ENCODE measurements at regions not wholly inside any gene's neighbourhood (a gene's known extent, or its start where the extent isn't known, plus 50 kb on each side); places are given as distances from the start of the nearest gene placed in this dataset.

- CTCF ChIA-PET, result interaction anchor here (0.8 to 2.7 kb wide), 3 partner anchors 17 to 519 kb away, joined by 3 to 13 read pairs (median 4); no protein-coding TSS in a partner anchor
Measured at GRCh38 chr6:151749341-151749740, 58.1 kb upstream of the ESR1 start.

GRCh38 chr6:151753581-151753980 is 53.9 kb upstream of the ESR1 start:
- H3K9me3 ChIP-seq, result no peaks in the 10 kb centered on the region
- ChIA-PET POLR2A (no interaction called here), CTCF (interaction anchor here (1.9 kb wide), 1 partner anchor 12 kb away, joined by 6 read pairs; no protein-coding TSS in a partner anchor)
- no peaks in the 10 kb centered on the region for H3K36me3 ChIP-seq (replicated peaks in 1 of 2; ENCODE audit: control insufficient read depth in 1 of 2, insufficient read depth in 2 of 2, low read length in 1 of 2)
- H3K27me3 ChIP-seq (ENCODE audit: insufficient read depth), result no peaks in the 10 kb centered on the region
- H4K20me1 ChIP-seq (ENCODE audit: insufficient read depth), result no peaks in the 10 kb centered on the region
- H3F3A ChIP-seq (replicated peaks; ENCODE audit: insufficient read depth), result no peaks in the 10 kb centered on the region
- no peak overlapping the region for H3K4me3 ChIP-seq (ENCODE audit: low read depth in 2 of 2, low read length in 1 of 2)
- H3K4me2 ChIP-seq, result no peak overlapping the region
- no peaks in the 10 kb centered on the region for H3K4me1 ChIP-seq (ENCODE audit: control insufficient read depth in 1 of 2, insufficient read depth in 2 of 2, low read depth in 1 of 2, low read length in 1 of 2)
- H2AFZ ChIP-seq (ENCODE audit: low read depth), result no peak overlapping the region
- no peak for TF ChIP-seq CHD2 (IDR thresholded peaks at IDR 0.05; ENCODE audit: low read length, partially characterized antibody)
- no peak for TF ChIP-seq NRF1 (IDR thresholded peaks at IDR 0.05; ENCODE audit: low read depth, low read length)
- TF ChIP-seq GABPA (IDR thresholded peaks at IDR 0.05; ENCODE audit: low read depth), result no peak
- TF ChIP-seq FOSL2 (IDR thresholded peaks at IDR 0.05; ENCODE audit: borderline replicate concordance, low read depth), result no peak
- TF ChIP-seq, protein P1, sequence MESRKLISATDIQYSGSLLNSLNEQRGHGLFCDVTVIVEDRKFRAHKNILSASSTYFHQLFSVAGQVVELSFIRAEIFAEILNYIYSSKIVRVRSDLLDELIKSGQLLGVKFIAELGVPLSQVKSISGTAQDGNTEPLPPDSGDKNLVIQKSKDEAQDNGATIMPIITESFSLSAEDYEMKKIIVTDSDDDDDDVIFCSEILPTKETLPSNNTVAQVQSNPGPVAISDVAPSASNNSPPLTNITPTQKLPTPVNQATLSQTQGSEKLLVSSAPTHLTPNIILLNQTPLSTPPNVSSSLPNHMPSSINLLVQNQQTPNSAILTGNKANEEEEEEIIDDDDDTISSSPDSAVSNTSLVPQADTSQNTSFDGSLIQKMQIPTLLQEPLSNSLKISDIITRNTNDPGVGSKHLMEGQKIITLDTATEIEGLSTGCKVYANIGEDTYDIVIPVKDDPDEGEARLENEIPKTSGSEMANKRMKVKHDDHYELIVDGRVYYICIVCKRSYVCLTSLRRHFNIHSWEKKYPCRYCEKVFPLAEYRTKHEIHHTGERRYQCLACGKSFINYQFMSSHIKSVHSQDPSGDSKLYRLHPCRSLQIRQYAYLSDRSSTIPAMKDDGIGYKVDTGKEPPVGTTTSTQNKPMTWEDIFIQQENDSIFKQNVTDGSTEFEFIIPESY (IDR thresholded peaks at IDR 0.05; ENCODE audit: borderline replicate concordance, low read depth), result no peak
- no peak for TF ChIP-seq RFX5 (IDR thresholded peaks at IDR 0.05; ENCODE audit: low read length)
- TF ChIP-seq SMC3 (IDR thresholded peaks at IDR 0.05; ENCODE audit: low read depth, low read length), result no peak
- no peak for TF ChIP-seq TEAD4 (IDR thresholded peaks at IDR 0.05; ENCODE audit: borderline replicate concordance, insufficient read depth)
- TF ChIP-seq MXI1 (IDR thresholded peaks at IDR 0.05; ENCODE audit: low read depth, low read length), result no peak
- no peak for TF ChIP-seq FOXJ3 (CRISPR knock-in tag; IDR thresholded peaks at IDR 0.05)
- TF ChIP-seq PBX3 (IDR thresholded peaks at IDR 0.05), result no peak
- TF ChIP-seq RAD21 (IDR thresholded peaks at IDR 0.05; ENCODE audit: low read length), result no peak
- TF ChIP-seq MEF2A (IDR thresholded peaks at IDR 0.05; ENCODE audit: borderline replicate concordance, low read depth), result no peak
- TF ChIP-seq TAF1 (IDR thresholded peaks at IDR 0.05; ENCODE audit: borderline replicate concordance, low read depth, low read length), result no peak
- TF ChIP-seq NFIC (IDR thresholded peaks at IDR 0.05; ENCODE audit: borderline replicate concordance), result no peak
- TF ChIP-seq, protein P2, sequence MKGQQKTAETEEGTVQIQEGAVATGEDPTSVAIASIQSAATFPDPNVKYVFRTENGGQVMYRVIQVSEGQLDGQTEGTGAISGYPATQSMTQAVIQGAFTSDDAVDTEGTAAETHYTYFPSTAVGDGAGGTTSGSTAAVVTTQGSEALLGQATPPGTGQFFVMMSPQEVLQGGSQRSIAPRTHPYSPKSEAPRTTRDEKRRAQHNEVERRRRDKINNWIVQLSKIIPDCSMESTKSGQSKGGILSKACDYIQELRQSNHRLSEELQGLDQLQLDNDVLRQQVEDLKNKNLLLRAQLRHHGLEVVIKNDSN (IDR thresholded peaks at IDR 0.05; ENCODE audit: borderline replicate concordance, low read depth), result no peak
- TF ChIP-seq, protein P3, sequence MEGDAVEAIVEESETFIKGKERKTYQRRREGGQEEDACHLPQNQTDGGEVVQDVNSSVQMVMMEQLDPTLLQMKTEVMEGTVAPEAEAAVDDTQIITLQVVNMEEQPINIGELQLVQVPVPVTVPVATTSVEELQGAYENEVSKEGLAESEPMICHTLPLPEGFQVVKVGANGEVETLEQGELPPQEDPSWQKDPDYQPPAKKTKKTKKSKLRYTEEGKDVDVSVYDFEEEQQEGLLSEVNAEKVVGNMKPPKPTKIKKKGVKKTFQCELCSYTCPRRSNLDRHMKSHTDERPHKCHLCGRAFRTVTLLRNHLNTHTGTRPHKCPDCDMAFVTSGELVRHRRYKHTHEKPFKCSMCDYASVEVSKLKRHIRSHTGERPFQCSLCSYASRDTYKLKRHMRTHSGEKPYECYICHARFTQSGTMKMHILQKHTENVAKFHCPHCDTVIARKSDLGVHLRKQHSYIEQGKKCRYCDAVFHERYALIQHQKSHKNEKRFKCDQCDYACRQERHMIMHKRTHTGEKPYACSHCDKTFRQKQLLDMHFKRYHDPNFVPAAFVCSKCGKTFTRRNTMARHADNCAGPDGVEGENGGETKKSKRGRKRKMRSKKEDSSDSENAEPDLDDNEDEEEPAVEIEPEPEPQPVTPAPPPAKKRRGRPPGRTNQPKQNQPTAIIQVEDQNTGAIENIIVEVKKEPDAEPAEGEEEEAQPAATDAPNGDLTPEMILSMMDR (IDR thresholded peaks at IDR 0.05), result no peak
- TF ChIP-seq POLR2AphosphoS5 (IDR thresholded peaks at IDR 0.05; ENCODE audit: low read depth, low read length), result no peak
- TF ChIP-seq RCOR1 (IDR thresholded peaks at IDR 0.05; ENCODE audit: low read length), result no peak
- H3K9ac ChIP-seq, result no peak overlapping the region
- H3K79me2 ChIP-seq (ENCODE audit: insufficient read depth), result no peaks in the 10 kb centered on the region
- H3K27ac ChIP-seq (ENCODE audit: low read depth in 2 of 2, low read length in 1 of 2), result no peak overlapping the region
- DNase-seq, result no peak
- WGBS (ENCODE audit: low lambda C conversion rate), result 22% methylated on average over 4 of the region's 4 CpGs
- H3K9me2 ChIP-seq, result no peaks in the 10 kb centered on the region

More at GRCh38 chr6:151749341-151749740, 58.1 kb upstream of the ESR1 start:
- no peaks in the 10 kb centered on the region for H3K27me3 ChIP-seq (ENCODE audit: insufficient read depth)
- no peak overlapping the region for H3K9ac ChIP-seq
- no peaks in the 10 kb centered on the region for H3K79me2 ChIP-seq (ENCODE audit: insufficient read depth)
- H3F3A ChIP-seq (replicated peaks; ENCODE audit: insufficient read depth), result no peaks in the 10 kb centered on the region
- H3K4me3 ChIP-seq (ENCODE audit: low read depth in 2 of 2, low read length in 1 of 2), result no peak overlapping the region
- H3K27ac ChIP-seq (ENCODE audit: low read depth in 2 of 2, low read length in 1 of 2), result no peak overlapping the region
- no peaks in the 10 kb centered on the region for H4K20me1 ChIP-seq (ENCODE audit: insufficient read depth)
- H3K4me2 ChIP-seq, result no peak overlapping the region
- POLR2A ChIA-PET, result no interaction called here
- no peak for DNase-seq
- TF ChIP-seq EP300 (IDR thresholded peaks at IDR 0.05; ENCODE audit: borderline replicate concordance in 1 of 2, low read depth in 1 of 2, low read length in 1 of 2), result no peak
- 11% methylated on average over 2 of the region's 2 CpGs for WGBS (ENCODE audit: low lambda C conversion rate)
- no peaks in the 10 kb centered on the region for H3K9me3 ChIP-seq
- H3K36me3 ChIP-seq (replicated peaks in 1 of 2; ENCODE audit: control insufficient read depth in 1 of 2, insufficient read depth in 2 of 2, low read length in 1 of 2), result no peaks in the 10 kb centered on the region
- H3K9me2 ChIP-seq, result no peaks in the 10 kb centered on the region
- H2AFZ ChIP-seq (ENCODE audit: low read depth), result no peak overlapping the region
- H3K4me1 ChIP-seq (ENCODE audit: control insufficient read depth in 1 of 2, insufficient read depth in 2 of 2, low read depth in 1 of 2, low read length in 1 of 2), result no peaks in the 10 kb centered on the region
